GM18870 (cell line): ENCODE measurements at regions not wholly inside any gene's neighbourhood (a gene's known extent, or its start where the extent isn't known, plus 50 kb on each side); places are given as distances from the start of the nearest gene placed in this dataset.

ENCODE experiments used
- ATAC-seq: cut with Tn5 transposase; IDR thresholded peaks from one replicate; pipeline ENCODE4 v1.9.1; 2021; ENCODE audit warnings: moderate library complexity; ENCODE audit not compliant: unreplicated experiment

DNA sequence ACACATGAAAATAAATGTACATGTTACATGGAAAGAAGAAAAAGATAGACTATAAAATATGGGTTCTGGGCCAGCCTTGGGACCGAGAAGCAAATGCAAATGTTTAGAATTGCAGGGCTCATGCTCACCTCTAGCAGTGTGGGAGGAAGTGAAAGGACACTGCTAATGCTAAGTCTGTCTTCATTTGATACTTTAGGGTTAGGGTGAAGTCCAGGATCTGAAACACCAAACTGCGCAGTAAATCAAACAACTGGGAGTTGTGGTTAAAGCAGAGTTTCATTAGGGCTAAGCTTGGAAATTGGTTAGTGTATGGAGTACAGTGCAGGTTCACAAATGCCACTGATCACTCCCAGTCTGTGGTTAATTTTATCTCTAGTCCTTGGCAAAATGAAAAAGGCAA lies 73.2 kb upstream of the PDK4 start:
- ATAC-seq: peak; percentile 50

DNA sequence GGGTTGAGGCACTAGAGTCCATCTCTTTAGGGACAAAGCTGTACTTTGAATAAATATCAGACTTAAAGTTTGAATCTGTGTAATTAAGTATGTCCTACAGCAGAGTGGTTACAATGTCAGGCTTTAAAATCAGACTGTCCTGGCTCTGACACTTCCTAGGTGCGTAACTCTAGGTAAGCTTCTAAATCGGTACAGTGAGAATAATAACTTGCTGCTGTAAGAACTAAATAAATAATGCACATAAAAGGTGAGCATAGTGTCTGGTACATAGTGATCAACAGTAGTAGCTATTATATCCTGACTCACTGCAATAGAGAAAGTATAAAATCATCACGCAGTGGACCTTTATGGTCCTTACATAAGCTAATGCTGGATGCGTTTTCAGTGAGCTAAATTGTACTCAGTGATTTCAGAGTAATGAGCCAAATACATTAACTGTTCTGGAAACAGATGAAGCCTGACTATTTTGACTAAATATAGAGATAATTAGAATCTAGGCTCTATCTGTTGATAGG lies 72.2 kb upstream of the PDK4 start:
- ATAC-seq: no peak

DNA sequence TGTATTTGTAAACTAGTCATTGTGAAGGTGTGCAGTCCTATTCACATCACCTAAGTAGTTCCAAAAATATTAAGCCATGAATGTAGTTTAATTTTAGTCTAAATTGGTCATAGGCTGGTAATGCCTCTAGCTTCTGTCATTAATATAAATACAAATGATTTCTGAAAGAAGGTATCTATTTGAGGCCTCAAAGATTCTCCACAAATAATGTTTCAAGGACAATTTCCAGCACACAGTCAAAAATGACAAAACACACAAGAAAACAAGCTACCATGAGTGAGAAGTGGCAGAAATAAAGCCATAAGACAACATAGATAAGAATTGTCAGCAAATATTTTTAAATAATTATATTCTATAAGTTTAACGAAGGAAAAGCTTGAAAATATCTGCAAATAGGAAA lies 66.7 kb upstream of the PDK4 start:
- ATAC-seq: no peak

DNA sequence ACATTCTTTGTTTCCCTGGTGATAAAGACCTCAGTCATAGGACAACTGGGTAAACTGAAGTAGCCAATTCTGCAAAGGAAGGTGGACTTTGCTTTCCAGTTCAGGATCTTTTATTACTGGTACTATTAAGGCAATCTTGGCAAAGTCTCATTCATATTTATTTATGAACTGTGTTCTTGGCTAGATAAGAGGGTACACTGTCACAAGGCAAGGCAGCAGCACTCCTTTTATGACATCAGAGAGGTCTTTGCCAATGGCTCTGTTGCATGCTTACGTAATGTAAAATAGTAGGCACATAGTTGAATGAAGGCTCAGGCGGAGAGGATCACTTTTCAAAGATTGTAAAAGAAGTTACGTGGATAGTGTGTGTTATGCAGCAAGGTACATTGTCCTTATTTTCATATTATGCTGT lies 63.7 kb upstream of the PDK4 start:
- ATAC-seq: no peak

DNA sequence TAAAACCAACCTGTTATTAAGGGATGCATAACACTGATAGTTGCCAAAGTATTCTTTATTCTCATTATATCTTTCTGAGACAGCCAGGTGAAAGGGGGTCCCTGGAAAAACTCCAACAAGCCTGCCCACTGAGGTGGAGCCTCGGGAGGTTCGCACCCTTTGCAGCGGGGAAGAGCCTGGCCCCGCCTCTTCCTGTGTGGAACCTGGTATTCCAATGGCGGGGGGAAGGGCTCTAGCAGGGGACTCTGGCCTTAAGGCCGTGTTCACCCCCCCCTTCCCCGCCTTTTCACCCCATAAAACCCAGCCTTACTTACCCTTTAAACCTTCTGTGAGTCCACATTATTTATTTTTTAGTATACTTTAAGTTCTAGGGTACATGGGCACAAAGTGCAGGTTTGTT lies 62.4 kb upstream of the PDK4 start:
- no peak for ATAC-seq

DNA sequence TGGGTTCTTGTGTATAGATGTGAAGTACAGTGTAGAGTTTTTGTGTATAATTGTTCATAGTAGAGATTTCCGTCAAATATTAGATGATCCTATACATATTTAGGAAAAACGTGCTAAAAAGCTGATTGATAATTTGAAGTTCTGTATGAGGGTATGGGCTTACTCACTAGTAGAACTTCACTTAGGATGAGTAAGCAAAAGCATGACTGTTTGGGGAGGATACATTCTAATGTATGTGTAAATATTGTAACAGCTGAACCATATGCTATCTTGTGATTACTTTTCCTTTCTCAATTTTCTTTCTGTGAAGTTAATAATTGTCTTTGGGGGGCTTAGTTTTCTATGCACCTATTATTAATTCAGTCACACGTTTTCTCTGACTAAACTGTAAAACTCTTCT lies 53.2 kb upstream of the PDK4 start:
- ATAC-seq: no peak

DNA sequence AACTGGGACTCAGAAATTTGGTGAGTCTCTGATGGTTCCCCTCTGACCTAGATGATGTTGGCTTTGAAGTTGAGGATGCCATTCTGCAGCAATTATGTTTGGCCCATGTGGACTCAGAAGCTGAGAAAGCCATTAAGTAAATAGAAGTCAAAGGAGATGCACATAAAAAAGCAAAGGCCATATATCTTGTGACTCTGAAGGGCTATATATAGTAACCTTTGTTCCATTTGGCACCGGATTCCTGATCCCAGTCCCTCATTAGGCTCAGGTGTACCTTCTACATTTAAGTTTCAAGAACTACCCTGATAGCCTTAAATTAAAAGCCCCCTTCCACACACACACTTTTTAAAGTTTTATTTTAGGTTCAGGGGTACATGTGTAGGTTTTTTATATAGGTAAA lies 50.0 kb upstream of the PDK4 start:
- no peak for ATAC-seq
